IMR-90 (cell line): ENCODE measurements at regions not wholly inside any gene's neighbourhood (a gene's known extent, or its start where the extent isn't known, plus 50 kb on each side); places are given as distances from the start of the nearest gene placed in this dataset.

Experiments
- CEBPB ChIP-seq: IDR thresholded peaks from 2 replicates; pipeline ENCODE4 v1.6.1; 2012; ENCODE audit warnings: low read depth, low read length, improper control_type of control experiment
- POLR2A ChIP-seq: IDR thresholded peaks from 2 replicates; pipeline ENCODE4 v1.6.1; 2012; ENCODE audit warnings: mild to moderate bottlenecking, low read depth, low read length
- RCOR1 ChIP-seq: IDR thresholded peaks from 2 replicates; pipeline ENCODE4 v1.6.1; 2012; ENCODE audit warnings: mild to moderate bottlenecking, low read length, improper control_type of control experiment; ENCODE audit not compliant: insufficient replicate concordance
- TF ChIP-seq, protein P1 (sequence below): conservative IDR thresholded peaks from 2 replicates; pipeline ENCODE4 v1.5.1; 2012; ENCODE audit warnings: mild to moderate bottlenecking, low read depth, low read length, improper control_type of control experiment
- TF ChIP-seq, protein P2 (sequence below): fragments of 150-350 bp; IDR thresholded peaks from 2 replicates; pipeline ENCODE4 v1.6.1; 2016; ENCODE audit warnings: low read depth, mild to moderate bottlenecking, low read length, moderate library complexity, borderline replicate concordance

DNA sequence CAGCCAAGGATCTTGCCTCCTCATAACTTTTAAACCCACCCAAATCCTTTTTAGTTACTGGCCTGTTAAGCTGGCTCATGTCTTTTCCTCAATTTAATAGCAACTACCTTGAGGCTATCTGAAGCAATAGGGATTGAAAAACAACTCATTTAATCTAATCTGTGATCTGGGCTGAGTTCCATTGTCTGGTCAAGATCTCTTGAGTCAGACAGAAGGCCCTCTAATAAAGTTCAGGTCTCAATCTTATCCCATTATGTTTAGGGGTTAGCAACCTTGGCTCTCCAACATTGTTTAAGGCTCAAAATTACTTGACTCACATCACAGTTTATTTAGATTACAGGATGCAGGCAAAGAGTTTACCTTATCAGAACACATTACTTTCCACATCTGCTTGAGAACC is 436.1 kb downstream of the ANKRD50 start:
- TF ChIP-seq, protein P1, sequence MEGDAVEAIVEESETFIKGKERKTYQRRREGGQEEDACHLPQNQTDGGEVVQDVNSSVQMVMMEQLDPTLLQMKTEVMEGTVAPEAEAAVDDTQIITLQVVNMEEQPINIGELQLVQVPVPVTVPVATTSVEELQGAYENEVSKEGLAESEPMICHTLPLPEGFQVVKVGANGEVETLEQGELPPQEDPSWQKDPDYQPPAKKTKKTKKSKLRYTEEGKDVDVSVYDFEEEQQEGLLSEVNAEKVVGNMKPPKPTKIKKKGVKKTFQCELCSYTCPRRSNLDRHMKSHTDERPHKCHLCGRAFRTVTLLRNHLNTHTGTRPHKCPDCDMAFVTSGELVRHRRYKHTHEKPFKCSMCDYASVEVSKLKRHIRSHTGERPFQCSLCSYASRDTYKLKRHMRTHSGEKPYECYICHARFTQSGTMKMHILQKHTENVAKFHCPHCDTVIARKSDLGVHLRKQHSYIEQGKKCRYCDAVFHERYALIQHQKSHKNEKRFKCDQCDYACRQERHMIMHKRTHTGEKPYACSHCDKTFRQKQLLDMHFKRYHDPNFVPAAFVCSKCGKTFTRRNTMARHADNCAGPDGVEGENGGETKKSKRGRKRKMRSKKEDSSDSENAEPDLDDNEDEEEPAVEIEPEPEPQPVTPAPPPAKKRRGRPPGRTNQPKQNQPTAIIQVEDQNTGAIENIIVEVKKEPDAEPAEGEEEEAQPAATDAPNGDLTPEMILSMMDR = no peak
- TF ChIP-seq, protein P2, sequence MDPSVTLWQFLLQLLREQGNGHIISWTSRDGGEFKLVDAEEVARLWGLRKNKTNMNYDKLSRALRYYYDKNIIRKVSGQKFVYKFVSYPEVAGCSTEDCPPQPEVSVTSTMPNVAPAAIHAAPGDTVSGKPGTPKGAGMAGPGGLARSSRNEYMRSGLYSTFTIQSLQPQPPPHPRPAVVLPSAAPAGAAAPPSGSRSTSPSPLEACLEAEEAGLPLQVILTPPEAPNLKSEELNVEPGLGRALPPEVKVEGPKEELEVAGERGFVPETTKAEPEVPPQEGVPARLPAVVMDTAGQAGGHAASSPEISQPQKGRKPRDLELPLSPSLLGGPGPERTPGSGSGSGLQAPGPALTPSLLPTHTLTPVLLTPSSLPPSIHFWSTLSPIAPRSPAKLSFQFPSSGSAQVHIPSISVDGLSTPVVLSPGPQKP = no peak
- TF ChIP-seq CEBPB = no peak
- TF ChIP-seq POLR2A = no peak
- no peak for TF ChIP-seq RCOR1
